Keratinocyte (primary cell): ENCODE measurements at regions not wholly inside any gene's neighbourhood (a gene's known extent, or its start where the extent isn't known, plus 50 kb on each side); places are given as distances from the start of the nearest gene placed in this dataset.

Experiments
- DNase-seq: peaks from one replicate; pipeline ENCODE4 v3.0.0-alpha.2; 2011; ENCODE audit warnings: low read depth, missing footprints, low spot score
- FAIRE-seq: peaks from 2 replicates; lab custom pipeline; 2011; peaks lifted over from hg19 to GRCh38; lab: Jason Lieb, UNC
- H2AFZ ChIP-seq: 2 replicates; pipeline ENCODE4 v1.6.0; 2012; ENCODE audit warnings: low read length, control low read depth, inconsistent platforms; ENCODE audit not compliant: control insufficient read depth
- H3K27ac ChIP-seq: 2 replicates; pipeline ENCODE4 v1.5.1; 2011; ENCODE audit warnings: low read length; ENCODE audit not compliant: control insufficient read depth, insufficient read depth
- H3K27me3 ChIP-seq: 3 replicates; pipeline ENCODE4 v1.6.0; 2011; ENCODE audit warnings: low read length; ENCODE audit not compliant: control insufficient read depth, insufficient read depth; ENCODE audit errors: extremely low read depth
- H3K36me3 ChIP-seq, 2 experiments: 2 replicates in 1 of 2; 3 replicates in 1 of 2; pipeline ENCODE4 v1.5.1; 2011; ENCODE audit warnings: low read length in 2 of 2, mild to moderate bottlenecking in 1 of 2; ENCODE audit not compliant: control insufficient read depth in 2 of 2, insufficient read depth in 2 of 2; ENCODE audit errors: extremely low read depth in 1 of 2
- H3K4me1 ChIP-seq: 3 replicates; pipeline ENCODE4 v1.5.1; 2011; ENCODE audit warnings: low read length; ENCODE audit not compliant: control insufficient read depth, insufficient read depth; ENCODE audit errors: extremely low read depth
- H3K4me2 ChIP-seq: 3 replicates; pipeline ENCODE4 v1.6.0; 2011; ENCODE audit warnings: low read depth, low read length; ENCODE audit not compliant: control insufficient read depth, insufficient read depth; ENCODE audit errors: extremely low read depth
- H3K4me3 ChIP-seq, 3 experiments: fragments of 200-600 bp in 1 of 3; sonication (generic) in 1 of 3; 2 replicates in 2 of 3; 3 replicates in 1 of 3; pipeline ENCODE4 v1.5.1; 2011 to 2016; ENCODE audit warnings: low read length in 3 of 3, mild to moderate bottlenecking in 3 of 3, control low read depth in 2 of 3, inconsistent platforms in 1 of 3, low read depth in 1 of 3, mixed read lengths in 1 of 3, mixed run types in 1 of 3, moderate library complexity in 1 of 3; ENCODE audit not compliant: control insufficient read depth in 2 of 3, insufficient read depth in 2 of 3; ENCODE audit errors: extremely low read depth in 1 of 3
- H3K79me2 ChIP-seq: 2 replicates; pipeline ENCODE4 v1.6.0; 2012; ENCODE audit warnings: low read length; ENCODE audit not compliant: control insufficient read depth, insufficient read depth
- H3K9ac ChIP-seq: 3 replicates; pipeline ENCODE4 v1.6.0; 2011; ENCODE audit warnings: low read length; ENCODE audit not compliant: control insufficient read depth, insufficient read depth; ENCODE audit errors: extremely low read depth
- H3K9me1 ChIP-seq: 3 replicates; pipeline ENCODE4 v1.6.0; 2011; ENCODE audit warnings: low read length; ENCODE audit not compliant: control insufficient read depth, insufficient read depth; ENCODE audit errors: extremely low read depth
- H3K9me3 ChIP-seq: 2 replicates; pipeline ENCODE4 v1.5.1; 2012; ENCODE audit warnings: low read depth, low read length; ENCODE audit not compliant: control insufficient read depth
- H4K20me1 ChIP-seq: 3 replicates; pipeline ENCODE4 v1.6.0; 2011; ENCODE audit warnings: low read length; ENCODE audit not compliant: control insufficient read depth, insufficient read depth; ENCODE audit errors: extremely low read depth
- EZH2 ChIP-seq: IDR thresholded peaks from one replicate; pipeline ENCODE4 v1.6.1; 2012; ENCODE audit warnings: inconsistent platforms, mild to moderate bottlenecking, low read length, moderate library complexity
- dilution Hi-C: fragments of 300-500 bp; cut with MboI; formaldehyde crosslinking; loops from one replicate; pipeline ENCODE4 v1.7.0; 2020; ENCODE audit warnings: low sequenced_read_pairs; ENCODE audit not compliant: extremely low pct_ligation_motif_present
- TF ChIP-seq, protein P1 (sequence below), 3 experiments: IDR thresholded peaks in 1 of 3; conservative IDR thresholded peaks in 1 of 3; optimal IDR thresholded peaks in 1 of 3; 2 replicates in 2 of 3; 3 replicates in 1 of 3; pipeline versions ENCODE3 to v1.5.1; 2011; ENCODE audit warnings: low read length in 3 of 3, mild to moderate bottlenecking in 3 of 3, moderate library complexity in 2 of 3, control low read depth in 1 of 3, inconsistent platforms in 1 of 3; ENCODE audit not compliant: insufficient read depth in 2 of 3; ENCODE audit errors: extremely low read depth in 1 of 3

DNA sequence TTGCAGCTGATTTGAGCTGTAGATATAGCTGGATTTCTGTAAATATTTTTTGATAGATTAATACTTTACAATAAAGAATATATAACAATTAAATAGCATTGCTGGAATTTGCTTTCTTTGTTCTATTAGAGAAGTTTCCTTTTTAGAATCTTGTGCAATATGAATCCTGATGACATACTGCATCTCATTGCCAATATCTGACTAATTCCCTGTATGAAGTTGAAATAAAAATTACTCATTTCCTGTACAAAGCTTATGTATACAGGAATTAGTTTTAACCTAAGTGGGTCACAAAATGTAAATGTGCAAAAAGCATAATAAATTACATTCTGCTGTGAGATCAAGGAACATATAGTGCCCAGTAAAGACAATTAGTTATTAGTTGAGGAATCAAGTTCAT, 72.8 kb upstream of the TMEFF2 start:
- H3K4me2 ChIP-seq = peak overlapping the region; percentile 35
- DNase-seq (peak; percentile 4), FAIRE-seq (peak; percentile 72)

GRCh38 chr2:192265751-192266150, 71.0 kb upstream of the TMEFF2 start:
- peaks cover 15% of the 10 kb centered on the region for H3K4me1 ChIP-seq
- H3K4me2 ChIP-seq = no peak overlapping the region
- H3K9ac ChIP-seq = no peak overlapping the region
- FAIRE-seq (no peak), DNase-seq (no peak)
- no peak overlapping the region for H3K4me3 ChIP-seq
- TF ChIP-seq, protein P1, sequence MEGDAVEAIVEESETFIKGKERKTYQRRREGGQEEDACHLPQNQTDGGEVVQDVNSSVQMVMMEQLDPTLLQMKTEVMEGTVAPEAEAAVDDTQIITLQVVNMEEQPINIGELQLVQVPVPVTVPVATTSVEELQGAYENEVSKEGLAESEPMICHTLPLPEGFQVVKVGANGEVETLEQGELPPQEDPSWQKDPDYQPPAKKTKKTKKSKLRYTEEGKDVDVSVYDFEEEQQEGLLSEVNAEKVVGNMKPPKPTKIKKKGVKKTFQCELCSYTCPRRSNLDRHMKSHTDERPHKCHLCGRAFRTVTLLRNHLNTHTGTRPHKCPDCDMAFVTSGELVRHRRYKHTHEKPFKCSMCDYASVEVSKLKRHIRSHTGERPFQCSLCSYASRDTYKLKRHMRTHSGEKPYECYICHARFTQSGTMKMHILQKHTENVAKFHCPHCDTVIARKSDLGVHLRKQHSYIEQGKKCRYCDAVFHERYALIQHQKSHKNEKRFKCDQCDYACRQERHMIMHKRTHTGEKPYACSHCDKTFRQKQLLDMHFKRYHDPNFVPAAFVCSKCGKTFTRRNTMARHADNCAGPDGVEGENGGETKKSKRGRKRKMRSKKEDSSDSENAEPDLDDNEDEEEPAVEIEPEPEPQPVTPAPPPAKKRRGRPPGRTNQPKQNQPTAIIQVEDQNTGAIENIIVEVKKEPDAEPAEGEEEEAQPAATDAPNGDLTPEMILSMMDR (optimal IDR thresholded peaks at IDR 0.05 in 1 of 3, IDR thresholded peaks at IDR 0.05 in 1 of 3, conservative IDR thresholded peaks at IDR 0.05 in 1 of 3; ENCODE audit: extremely low read depth in 1 of 3, insufficient read depth in 2 of 3, low read length in 3 of 3) = no peak
- no peak for TF ChIP-seq EZH2
- no peaks in the 10 kb centered on the region for H3K9me1 ChIP-seq
- dilution Hi-C loops = no loop called here
- no peak overlapping the region for H3K27ac ChIP-seq
- H4K20me1 ChIP-seq = no peaks in the 10 kb centered on the region
- no peak overlapping the region for H2AFZ ChIP-seq
- no peaks in the 10 kb centered on the region for H3K27me3 ChIP-seq
- H3K79me2 ChIP-seq = no peaks in the 10 kb centered on the region
- H3K9me3 ChIP-seq = no peaks in the 10 kb centered on the region
- no peaks in the 10 kb centered on the region for H3K36me3 ChIP-seq

More for the DNA sequence above, 72.8 kb upstream of the TMEFF2 start:
- dilution Hi-C loops = no loop called here
- no peaks in the 10 kb centered on the region for H4K20me1 ChIP-seq
- no peaks in the 10 kb centered on the region for H3K9me3 ChIP-seq
- peaks cover 15% of the 10 kb centered on the region for H3K4me1 ChIP-seq
- H2AFZ ChIP-seq = no peak overlapping the region
- no peak overlapping the region for H3K4me3 ChIP-seq
- H3K79me2 ChIP-seq = no peaks in the 10 kb centered on the region
- no peaks in the 10 kb centered on the region for H3K9me1 ChIP-seq
- TF ChIP-seq, protein P1 (optimal IDR thresholded peaks at IDR 0.05 in 1 of 3, IDR thresholded peaks at IDR 0.05 in 1 of 3, conservative IDR thresholded peaks at IDR 0.05 in 1 of 3; ENCODE audit: extremely low read depth in 1 of 3, insufficient read depth in 2 of 3, low read length in 3 of 3) = no peak
- TF ChIP-seq EZH2 = no peak
- peak overlapping the region; percentile 58 for H3K27ac ChIP-seq
- H3K27me3 ChIP-seq = no peaks in the 10 kb centered on the region
- no peaks in the 10 kb centered on the region for H3K36me3 ChIP-seq
- H3K9ac ChIP-seq = no peak overlapping the region
